ENCODE measurements at regions not wholly inside any gene's neighbourhood (a gene's known extent, or its start where the extent isn't known, plus 50 kb on each side); places are given as distances from the start of the nearest gene placed in this dataset.
"Not testable (repeated sequence)": the region's sequence is repeated elsewhere in the genome, so short reads cannot be mapped to it uniquely, and the experiment has no call there.

DNA sequence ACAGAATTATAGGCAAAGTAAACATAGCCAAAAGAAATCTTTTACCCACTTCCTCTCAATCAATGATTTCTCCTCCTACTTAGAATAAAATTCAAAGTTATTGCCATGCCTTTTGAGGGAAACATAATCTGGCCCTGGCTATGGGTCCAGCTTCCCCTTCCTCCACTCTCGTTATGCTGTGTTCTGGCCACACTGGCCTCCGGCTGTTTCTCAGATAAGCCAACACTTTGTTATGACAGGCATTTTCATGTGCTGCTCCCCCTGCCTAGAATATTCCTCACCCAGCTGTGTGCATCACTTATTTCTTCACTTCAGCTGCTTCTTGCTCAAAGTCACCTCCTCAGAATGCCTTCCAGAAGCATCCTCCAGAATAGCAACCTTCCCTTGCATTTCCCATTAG is 386.6 kb upstream of the AADAT start:
- no peak overlapping the region for H3K4me3 ChIP-seq (ENCODE audit: low read length)
- no peak for TF ChIP-seq ZNF274 (IDR thresholded peaks at IDR 0.05; ENCODE audit: low read depth, low read length)

DNA sequence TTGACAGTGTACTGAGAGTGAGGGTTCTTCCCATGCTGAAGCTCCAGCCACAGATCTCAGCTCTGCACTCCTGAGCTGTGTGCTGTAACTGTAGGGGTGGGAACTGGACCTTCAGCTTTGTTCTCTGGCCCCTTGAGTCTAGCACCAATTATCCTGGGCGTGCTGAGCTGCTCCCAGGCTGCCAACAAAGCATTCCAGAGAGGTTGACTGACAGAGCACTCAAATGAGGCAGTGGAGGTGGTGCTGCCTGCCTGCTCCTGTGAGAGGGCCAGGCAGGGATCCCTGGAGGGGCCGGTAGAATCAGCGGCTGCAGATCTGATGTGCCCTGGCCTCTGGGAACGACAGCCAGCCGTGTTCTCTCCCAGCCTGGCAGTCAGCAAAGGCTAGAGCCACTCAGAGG is 375.7 kb upstream of the AADAT start:
- H3K4me3 ChIP-seq (ENCODE audit: low read length) = no peak overlapping the region
- no peak for TF ChIP-seq ZNF274 (IDR thresholded peaks at IDR 0.05; ENCODE audit: low read depth, low read length)

DNA sequence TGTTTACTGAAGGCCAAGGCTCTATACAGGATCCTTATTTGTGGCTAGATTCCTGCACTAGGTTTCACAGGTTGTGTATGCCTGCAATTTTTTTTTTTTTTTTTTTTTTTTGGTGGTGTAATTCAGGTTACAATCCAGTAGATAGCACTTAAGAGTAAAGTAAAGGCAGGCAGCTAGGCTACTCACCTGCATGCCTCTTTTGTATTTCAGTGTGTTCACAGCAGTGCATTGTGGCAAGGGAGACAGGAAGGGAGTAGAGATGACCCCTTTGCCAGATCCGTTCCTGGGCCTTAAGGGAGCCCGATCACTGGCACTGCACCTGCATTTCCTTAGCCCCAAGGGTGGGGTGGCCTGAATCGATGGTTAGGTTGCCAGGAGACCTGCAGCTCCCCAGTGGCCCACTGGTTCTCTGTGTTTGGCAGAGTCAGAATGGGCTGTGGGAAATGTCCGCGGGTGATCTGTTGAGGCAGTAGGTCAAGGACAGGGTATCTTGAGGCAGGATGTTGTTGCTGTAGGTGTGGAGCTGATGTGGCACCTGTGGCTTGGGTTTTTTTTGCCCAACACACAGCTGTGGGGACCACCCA is 374.9 kb upstream of the AADAT start:
- TF ChIP-seq ZNF274 (IDR thresholded peaks at IDR 0.05; ENCODE audit: low read depth, low read length) = no peak
- H3K4me3 ChIP-seq (ENCODE audit: low read length) = no peak overlapping the region

DNA sequence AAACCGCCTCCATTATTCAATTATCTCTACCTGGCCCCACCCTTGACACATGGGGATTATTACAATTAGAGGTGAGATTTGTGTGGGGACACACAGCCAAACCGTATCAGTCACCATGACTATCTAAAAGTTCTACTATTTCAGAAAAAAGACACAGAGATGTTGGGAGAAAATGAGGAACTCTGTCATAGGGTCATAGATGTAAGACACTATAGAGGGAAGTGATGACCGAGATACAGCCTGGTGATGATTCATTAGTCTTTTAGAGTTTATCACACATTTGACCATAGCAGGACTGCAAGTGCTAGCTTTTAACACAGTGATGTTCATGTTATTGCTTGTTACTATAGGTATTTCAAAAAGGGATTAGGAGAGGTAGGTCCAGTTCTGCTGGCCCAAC is 357.0 kb upstream of the AADAT start:
- no peak for TF ChIP-seq ZNF274 (IDR thresholded peaks at IDR 0.05; ENCODE audit: low read depth, low read length)

DNA sequence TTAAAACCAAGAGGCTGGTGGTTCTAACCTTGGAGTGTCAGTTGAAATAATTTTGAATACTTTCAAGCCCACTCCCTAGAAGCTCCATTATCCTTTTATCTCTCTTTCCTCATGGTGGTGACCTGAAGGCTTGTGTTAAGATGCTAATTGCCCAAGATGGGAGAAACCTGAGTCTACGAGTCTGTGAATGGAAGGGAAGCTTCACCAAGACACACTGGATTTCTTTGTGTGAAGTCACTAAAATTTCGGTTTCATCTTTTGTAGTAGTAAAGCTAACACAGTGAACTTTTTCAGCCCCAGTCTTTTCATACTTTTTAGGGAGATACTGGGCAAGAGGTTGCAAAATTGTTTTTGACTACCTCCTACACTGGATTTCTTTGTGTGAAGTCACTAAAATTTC is 351.4 kb upstream of the AADAT start:
- not testable (repeated sequence) for H3K4me3 ChIP-seq (ENCODE audit: low read length)

More for the DNA sequence above, 357.0 kb upstream of the AADAT start:
- H3K4me3 ChIP-seq (ENCODE audit: low read length) = no peak overlapping the region

DNA sequence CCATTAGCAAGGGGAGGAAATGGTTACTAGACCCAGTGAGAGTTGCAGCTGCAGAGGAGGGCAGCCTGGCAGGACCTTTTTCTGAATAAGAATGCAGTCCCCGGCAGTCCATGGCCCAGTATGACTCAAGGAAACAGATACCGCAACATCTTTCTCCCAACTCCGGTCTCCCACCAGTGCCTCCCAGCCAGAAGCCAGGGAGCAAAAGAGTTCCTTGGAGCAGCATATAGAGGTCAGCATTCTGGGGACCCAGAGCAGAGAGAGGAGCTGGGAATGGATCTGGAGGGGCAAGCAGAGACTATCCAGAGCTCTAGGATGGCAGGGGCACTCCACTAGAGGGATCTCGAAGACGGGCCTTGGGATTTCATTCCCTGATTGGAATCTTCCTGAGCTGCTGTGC is 339.2 kb upstream of the AADAT start:
- no peak for TF ChIP-seq ZNF274 (IDR thresholded peaks at IDR 0.05; ENCODE audit: low read depth, low read length)

DNA sequence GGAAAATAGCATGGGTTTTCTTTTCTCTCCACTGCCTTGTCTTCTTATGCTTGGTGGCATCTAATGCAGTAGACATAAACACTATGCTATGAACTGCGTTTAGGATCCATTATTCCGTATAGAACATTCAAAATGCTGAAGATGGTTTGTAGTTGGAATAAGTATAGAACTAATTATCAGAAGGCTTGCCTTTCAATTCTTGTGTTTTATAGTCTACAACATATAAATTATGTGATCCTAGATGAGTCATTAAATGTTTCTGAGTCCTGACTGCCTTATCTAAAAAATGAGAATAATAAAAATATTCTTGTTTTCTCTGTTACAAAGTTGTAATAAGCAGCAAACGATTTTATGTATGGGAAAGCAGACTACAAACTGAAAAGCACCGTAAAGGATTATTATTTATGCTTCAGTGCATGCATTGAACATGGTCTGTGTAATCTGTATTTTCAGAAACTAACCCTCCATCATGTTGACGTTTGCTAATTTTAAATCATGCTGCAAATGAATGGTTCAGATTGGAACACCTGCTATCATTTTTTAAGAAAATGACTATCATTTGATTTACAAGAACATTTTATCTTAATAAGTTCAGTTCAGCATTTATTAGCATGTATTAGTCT is 335.9 kb upstream of the AADAT start:
- no peak for TF ChIP-seq ZNF274 (IDR thresholded peaks at IDR 0.05; ENCODE audit: low read depth, low read length)
- no peak overlapping the region for H3K4me3 ChIP-seq (ENCODE audit: low read length)

More for the DNA sequence above, 339.2 kb upstream of the AADAT start:
- H3K4me3 ChIP-seq (ENCODE audit: low read length) = no peak overlapping the region

DNA sequence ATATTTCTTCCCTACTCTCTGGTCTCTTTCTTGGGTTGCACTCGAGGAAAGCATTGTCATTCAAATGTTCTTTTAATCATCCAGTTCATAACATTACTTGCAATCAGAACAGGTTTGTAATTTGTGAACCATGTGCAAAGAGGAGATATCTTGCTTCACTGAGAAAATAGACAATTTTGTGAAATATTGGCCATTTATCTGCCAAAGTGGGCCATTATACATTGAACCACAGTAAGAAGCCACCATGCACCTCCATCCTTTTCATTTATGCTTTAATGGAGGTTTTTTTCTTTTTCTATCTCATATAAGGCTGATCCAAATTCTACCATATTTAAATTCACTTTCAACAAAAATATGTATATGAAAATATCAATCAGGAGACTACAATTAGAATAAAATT is 335.3 kb upstream of the AADAT start:
- no peak overlapping the region for H3K4me3 ChIP-seq (ENCODE audit: low read length)
- no peak for TF ChIP-seq ZNF274 (IDR thresholded peaks at IDR 0.05; ENCODE audit: low read depth, low read length)

DNA sequence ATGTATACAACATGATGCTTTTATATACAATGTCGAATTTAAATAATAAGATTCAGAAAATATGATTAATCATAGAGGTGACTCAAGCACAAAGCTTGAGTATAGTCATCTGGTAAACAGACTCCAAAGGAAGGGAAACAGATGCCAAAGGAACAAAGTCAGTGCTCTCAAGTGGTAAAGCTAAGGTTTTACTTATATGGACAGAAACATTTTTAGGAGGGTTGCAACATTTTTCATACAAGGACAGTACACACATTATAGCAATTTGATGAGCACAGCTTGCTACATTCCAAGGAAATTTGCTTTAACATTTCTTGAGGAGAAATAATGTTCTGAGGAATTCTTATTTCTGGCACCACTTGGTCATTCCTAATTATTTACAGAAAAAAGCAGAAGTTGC is 333.4 kb upstream of the AADAT start:
- TF ChIP-seq ZNF274 (IDR thresholded peaks at IDR 0.05; ENCODE audit: low read depth, low read length) = no peak
- H3K4me3 ChIP-seq (ENCODE audit: low read length) = no peak overlapping the region

DNA sequence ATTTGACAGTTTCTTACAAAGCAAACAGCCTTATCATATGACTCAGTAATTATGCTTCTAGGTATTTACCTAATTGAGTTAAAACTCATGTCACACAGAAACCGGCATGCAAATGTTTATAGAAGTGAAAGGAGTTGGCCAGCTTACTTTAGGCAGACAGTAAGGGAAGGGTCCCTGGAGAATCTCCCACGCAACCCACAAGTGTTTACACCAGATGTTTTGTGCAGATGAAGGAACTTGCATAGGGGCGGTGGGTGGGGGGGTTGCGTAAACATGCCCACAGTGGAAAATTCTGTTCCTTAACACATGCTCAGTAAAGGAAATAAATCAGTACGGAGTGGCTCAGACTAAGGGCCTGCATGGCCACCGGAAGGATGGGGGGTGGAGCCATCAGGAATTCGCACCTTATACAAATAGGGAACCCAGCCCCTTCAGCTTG is 330.5 kb upstream of the AADAT start:
- no peak for TF ChIP-seq ZNF274 (IDR thresholded peaks at IDR 0.05; ENCODE audit: low read depth, low read length)
- no peak overlapping the region for H3K4me3 ChIP-seq (ENCODE audit: low read length)

DNA sequence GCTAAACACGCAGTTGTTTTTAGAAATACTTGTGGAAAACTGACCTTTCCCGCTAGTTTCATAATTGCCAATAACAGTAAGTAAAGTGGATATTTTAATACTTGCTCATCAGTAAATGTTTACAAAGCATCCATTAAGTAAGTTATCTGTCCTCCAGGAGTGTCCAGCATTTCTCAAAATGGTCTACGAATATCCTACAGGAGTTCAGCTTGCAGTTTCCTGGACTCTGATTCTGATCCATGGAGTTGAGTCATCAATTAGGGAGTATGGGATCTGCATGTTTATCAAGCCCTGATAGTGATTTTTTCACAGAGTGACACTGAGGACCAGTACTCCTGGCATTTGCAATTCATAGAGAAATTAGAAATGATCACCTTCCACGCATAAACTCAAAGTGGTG is 325.2 kb upstream of the AADAT start:
- H3K4me3 ChIP-seq (ENCODE audit: low read length) = no peak overlapping the region
- no peak for TF ChIP-seq ZNF274 (IDR thresholded peaks at IDR 0.05; ENCODE audit: low read depth, low read length)

DNA sequence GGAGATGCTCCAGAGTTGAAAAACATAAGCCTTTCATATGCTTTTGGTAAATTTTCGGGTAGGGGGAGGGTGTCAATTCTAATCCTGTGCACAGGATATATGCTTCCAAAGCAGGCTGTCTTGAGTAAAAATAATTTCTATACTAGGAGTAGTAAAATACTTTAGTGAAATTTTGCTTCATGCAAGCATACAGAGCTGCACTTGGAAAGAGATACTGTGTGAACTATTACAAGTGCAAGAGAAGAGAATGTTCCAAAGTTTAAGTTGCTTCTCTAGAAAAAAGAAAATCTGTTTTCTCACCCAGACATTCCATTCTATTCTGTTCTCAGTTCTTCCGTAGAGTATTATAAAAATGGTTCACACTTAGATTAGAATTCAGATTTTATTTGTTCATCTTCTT is 324.6 kb upstream of the AADAT start:
- no peak for TF ChIP-seq ZNF274 (IDR thresholded peaks at IDR 0.05; ENCODE audit: low read depth, low read length)

DNA sequence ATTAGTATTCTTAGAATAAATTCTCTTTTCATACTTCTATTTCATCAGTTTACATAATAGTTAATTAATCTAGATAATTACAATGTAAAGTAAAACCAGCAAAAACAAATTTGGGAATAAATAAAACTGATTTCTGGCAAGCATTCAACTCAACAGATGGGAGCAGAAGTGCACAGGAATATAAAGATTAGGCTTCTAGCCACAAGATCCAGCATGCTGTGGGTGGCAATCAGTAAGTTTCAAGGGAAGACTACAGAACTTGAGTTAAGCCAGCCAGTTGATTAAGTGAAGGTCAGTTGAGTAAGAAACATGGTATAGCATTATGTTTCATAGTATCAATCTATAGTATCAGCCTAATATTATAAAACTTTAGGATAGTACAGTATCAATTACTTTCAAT is 324.2 kb upstream of the AADAT start:
- no peak for TF ChIP-seq ZNF274 (IDR thresholded peaks at IDR 0.05; ENCODE audit: low read depth, low read length)
- H3K4me3 ChIP-seq (ENCODE audit: low read length) = no peak overlapping the region

More for the DNA sequence above, 324.6 kb upstream of the AADAT start:
- no peak overlapping the region for H3K4me3 ChIP-seq (ENCODE audit: low read length)

DNA sequence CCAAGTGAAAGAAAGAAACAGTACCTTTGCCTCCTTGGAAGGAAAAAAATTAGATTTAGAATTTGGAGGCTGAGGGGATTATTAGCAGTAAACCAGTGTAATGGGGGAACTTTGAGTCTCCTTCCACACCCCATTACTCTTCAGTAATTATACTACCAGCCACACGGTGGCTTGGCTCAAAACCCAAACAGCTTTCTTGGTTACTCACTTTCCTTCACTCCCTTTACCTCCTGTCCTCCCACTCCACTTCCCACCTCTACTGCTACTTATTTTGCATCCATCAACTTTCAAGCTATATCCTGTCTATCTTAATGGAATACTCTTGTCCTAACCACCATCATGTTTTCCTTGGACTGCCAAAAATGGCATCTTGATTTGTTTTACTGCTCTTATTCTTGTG is 310.6 kb upstream of the AADAT start:
- no peak for TF ChIP-seq ZNF274 (IDR thresholded peaks at IDR 0.05; ENCODE audit: low read depth, low read length)
- no peak overlapping the region for H3K4me3 ChIP-seq (ENCODE audit: low read length)

DNA sequence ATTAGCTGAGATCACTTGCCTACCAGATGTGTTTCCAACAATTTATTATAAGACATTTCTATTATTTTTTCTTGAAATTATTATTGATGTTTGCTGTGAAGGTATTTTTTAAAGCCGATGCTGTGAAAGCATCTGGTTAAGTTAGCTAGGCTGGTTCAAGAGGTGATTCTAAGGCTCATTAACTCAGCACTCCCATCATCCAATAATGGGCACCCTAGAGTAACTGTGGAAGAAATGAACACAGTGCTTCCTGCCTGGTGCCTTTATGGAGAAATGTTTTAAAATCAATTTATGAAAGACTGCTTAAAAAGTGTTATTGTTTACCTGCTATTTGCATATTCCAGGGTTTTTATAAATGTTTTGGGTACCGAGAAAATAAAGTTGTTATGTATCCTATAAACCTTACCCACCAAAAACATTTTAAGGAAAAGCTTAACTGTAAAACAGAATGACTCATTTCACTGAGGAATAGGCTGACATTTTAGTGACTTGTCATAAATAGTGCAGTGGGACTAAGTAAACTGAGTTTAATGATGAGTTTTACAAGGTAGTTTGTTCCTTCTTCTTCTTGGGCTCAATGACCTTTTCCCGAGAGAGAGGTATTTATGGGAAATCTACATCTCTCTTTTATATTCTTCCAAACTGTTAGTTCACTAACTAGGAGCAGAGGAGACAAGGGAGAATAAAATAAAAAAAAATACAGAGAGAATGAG is 310.0 kb upstream of the AADAT start:
- TF ChIP-seq ZNF274 (IDR thresholded peaks at IDR 0.05; ENCODE audit: low read depth, low read length) = no peak

More for the DNA sequence above, 310.0 kb upstream of the AADAT start:
- H3K4me3 ChIP-seq (ENCODE audit: low read length) = no peak overlapping the region

Measured in GM08714 (cell line).